Endothelial cell of hepatic sinusoid (primary cell): ENCODE measurements at regions not wholly inside any gene's neighbourhood (a gene's known extent, or its start where the extent isn't known, plus 50 kb on each side); places are given as distances from the start of the nearest gene placed in this dataset.

Experiments
- in situ Hi-C: cut with HindIII; loops from 2 replicates; pipeline ENCODE4 v1.10.0; 2017; ENCODE audit warnings: low sequenced_read_pairs

- in situ Hi-C loops: no loop called here
Observed at GRCh38 chr4:10336471-10336870, 120.8 kb downstream of the ZNF518B start.

- in situ Hi-C loops: no loop called here
Observed at GRCh38 chr4:10335050-10335449, 122.2 kb downstream of the ZNF518B start.

DNA sequence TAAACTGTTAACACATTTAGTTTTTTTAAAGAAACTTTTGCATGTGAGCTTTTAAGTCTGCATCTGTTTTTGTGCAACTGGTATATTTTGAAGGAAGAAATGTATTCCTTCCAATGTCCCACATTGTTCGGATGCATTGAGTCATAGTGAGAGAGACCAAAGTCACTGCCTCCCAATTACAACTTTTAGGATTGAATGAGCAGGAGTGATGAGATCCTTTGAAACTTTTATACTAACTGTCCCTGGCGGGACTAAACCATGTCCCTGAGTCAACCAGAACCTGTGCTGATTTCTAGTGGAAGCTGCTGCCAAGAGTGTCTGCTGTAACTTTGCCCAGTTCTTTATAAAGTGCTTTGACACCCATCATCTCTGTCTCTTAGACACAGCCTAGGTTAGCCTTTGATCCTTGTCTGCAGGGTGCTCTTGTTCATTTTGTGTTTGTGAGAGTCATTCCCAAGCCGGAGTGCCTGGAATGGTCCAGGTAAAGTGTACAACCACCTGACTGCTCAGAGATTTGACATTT lies 122.7 kb downstream of the ZNF518B start:
- in situ Hi-C loops: no loop called here

DNA sequence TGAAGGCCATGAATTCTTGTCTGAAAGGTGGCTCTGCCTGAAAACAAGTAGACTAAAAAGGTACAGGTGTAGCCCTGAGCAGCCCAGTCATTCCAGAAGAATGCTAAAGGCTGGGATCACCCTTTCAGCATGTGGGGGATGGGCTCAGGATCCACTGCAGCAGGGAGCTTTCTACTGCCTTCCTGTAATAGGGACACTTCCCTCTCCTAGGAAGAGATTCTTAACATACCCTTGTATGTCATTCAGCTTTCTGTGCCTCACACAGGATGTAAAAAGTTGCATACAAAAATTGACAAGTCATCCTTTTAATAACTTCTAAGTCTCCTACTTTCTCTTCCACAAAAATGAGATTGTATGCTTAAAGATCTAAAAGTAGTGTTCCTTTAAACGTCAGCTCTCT lies 123.3 kb downstream of the ZNF518B start:
- in situ Hi-C loops: no loop called here

GRCh38 chr4:10326075-10326474 lies 131.2 kb downstream of the ZNF518B start:
- in situ Hi-C loops: no loop called here

DNA sequence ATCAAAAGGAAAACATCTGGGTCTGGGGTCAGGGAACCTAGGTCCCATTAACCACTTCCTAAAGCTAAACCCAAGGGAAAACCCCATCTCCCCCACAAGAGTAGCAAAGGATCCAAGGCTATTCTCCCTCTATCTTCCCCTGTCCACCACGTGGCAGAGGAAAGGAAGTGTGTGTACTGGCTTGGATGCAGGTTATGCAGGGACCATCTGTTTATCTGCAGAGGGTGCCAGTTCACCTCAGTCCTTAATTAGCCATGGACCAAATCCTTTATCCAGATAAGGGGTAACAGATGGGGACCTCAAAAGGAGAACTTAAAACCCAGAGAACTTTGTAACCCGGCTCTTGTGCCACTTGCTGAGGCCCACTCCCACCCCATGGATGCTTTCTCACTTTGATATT lies 135.3 kb downstream of the ZNF518B start:
- in situ Hi-C loops: no loop called here

- in situ Hi-C loops: no loop called here
Observed at GRCh38 chr4:10320130-10320529, 137.1 kb downstream of the ZNF518B start.

DNA sequence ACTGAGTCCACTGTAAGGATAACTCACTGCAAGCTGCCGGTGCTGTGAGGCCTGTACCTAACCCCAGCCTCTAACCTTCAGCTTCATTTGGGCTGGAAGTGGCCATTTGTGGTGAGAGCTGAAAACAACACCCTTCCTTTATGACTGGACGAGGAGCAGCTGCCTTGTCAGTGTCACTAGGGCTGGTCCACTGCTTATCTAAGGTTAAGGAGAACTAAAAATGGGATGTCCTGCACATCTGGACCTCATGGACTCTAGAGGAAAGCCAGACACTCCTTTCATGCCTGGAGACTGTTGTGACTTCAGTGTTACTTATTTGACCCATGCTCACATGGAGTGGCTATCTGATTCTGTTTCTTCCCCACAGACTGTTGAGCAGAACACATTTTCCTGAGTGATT lies 139.9 kb downstream of the ZNF518B start:
- in situ Hi-C loops: no loop called here

DNA sequence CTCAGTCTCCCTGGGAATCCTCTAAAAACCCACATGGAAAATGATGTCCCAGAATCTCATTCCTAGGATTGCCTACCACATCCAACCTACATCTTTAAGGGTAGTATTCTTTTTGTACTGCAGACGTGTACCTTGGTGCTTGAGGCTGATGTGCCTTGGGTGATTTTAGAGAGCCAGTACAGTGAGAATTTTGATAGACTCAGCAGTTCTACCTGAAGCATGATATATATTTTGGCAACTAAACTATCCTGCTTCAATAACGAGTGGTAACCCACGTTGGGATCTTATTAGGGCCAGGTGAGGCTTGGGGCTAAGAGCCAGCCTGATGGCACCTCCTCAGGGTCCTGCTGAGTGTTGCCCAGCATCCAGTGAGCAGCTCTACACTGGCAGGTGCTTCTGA lies 140.4 kb downstream of the ZNF518B start:
- in situ Hi-C loops: no loop called here

- in situ Hi-C loops: no loop called here
Observed at GRCh38 chr4:10315638-10316037, 141.6 kb downstream of the ZNF518B start.

- in situ Hi-C loops: no loop called here
Observed at GRCh38 chr4:10312568-10312967, 144.7 kb downstream of the ZNF518B start.

DNA sequence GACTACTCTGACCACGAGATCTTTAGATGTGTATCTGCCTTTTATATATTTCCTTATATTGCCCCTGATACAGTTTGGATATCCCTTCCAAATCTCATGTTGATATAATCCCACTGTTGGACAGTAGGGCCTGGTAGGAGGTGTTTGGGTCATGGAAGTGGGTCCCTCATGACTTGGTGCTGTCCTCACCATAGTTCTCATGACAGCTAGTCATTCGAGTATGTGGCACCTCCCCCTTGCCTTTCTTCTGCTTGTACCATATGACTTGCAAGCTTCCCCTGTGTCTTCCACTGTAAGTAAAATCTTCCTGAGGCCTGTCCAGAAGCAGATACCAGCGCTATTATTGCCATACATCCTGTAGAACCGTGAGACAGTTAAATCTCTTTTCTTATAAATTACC lies 145.3 kb downstream of the ZNF518B start:
- in situ Hi-C loops: no loop called here

DNA sequence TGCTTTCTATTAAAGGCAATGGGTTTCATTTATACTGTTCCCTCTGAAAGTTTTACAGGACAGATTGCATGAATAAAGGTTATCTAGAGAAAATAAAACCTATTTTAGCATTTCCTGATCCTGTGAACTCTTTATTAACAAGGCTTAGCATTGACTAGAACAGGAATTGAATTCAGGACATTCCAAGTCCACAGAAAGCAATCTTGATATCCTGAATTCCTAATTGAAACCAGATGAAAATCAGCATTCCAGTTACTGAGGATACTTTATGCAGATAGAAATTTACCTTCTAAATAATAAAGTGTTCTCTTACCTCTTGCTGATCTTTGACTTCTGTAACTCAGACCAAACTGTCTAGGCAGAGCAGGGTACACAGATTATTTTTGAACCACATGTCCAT lies 151.4 kb downstream of the ZNF518B start:
- in situ Hi-C loops: no loop called here

DNA sequence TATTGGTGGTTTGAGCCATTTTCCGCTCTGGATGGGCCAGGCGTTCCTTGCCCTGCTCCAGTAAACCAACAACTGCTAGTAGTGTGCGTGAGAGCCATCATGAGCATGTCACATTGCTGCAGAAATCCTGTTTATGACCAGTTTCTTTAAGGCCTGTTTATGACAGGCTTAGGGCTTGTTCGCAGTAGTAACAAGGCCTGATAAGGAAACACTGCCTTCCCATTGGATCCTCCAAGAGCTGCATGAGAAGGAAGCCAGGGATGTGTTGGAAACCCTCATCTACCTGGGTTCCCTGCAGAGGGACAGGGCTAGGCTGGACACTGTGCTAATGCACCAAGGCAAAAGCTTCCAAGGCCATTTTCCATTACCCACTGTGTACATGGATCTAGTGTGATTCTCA lies 153.9 kb downstream of the ZNF518B start:
- in situ Hi-C loops: no loop called here

DNA sequence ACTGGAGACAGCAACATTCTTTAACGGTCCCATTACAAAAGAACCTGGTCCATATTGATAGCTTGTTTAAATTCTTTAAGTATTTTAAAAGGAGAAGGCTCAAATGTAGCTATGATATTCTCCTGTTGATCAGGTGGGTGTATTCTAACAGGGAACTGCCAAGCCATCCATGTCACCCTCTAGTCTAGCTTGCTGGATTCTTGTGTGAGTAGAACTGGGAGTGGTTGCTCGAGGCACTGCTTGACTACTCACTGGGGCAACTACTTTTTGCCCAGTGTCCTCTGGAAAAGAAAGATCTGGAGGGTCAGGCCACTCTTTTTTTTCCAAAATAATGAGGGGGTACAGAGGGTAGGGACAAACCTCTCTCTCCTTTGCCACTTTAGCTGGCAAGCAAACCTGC lies 155.1 kb downstream of the ZNF518B start:
- in situ Hi-C loops: no loop called here

- in situ Hi-C loops: no loop called here
Observed at GRCh38 chr4:10299601-10300000, 157.6 kb downstream of the ZNF518B start.

DNA sequence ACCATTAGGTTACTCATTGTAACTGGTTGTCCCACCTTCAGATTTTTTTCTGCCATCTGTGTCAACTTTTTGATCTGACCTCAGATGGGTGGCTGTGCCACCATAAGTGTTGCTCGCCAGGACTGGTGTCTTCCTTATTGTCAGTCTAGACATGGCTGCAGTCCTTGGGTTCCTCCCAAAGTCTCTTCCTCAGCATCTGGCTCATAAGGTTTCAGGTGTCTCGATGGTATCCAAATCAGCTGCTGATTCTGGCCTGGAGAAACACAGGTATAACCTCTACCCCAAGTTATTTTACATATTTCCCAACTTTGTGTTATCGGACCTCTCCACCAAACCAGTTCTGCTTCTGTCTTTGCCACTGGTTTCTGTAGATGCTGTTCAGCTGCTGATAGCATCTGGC lies 158.5 kb downstream of the ZNF518B start:
- in situ Hi-C loops: no loop called here

DNA sequence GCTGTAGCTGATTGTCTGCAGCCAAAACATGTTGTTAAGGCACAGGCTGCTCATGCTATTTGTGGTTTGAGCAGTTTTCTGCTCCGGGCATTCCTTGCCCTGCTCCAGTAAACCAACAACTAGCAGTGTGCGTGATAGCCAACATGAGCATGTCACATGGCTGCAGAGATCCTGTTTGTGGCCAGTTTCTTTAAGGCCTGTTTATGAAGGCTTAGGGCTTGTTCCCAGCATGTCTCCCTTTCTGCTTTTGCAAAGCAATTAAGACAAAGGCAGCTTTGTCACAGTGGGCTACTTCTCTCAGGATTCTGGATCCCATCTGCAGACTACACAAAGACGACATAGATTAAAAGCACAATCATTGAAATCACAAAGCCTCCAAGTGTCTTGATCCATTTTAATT lies 160.5 kb downstream of the ZNF518B start:
- in situ Hi-C loops: no loop called here

- in situ Hi-C loops: no loop called here
Observed at GRCh38 chr4:10295301-10295700, 161.9 kb downstream of the ZNF518B start.

- in situ Hi-C loops: no loop called here
Observed at GRCh38 chr4:10289538-10289906, 167.7 kb downstream of the ZNF518B start.

DNA sequence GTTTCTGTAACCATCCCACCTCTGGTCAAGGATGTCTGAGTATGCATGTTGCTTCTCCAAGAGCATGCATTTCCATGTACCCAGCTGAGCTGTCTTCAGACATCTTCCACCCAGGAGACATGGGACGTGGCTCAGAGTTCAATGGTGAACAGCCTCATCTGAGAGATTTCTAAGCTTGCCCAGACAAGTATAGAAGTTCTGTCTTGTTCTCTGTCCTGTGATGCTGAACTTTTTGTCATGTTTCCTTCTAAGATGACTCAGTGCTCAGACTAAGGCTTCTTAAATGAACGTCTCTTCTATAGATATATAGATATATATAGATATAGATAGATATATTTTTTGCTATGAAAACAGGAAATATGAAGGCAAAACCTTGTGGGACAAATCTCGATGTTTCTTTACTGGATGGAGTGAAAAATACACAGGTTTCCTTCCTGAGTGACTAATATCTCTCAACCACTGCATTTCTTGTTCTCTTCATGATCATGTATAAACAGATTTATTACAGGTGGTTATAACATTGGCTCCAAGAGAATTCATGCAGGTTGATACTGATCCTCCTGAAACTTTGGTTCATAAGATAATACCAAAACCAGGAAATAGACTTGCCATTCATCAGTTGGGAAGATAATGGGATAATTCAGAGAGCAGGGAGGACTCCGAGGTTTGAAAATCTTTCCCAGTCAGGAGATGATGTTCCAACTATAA lies 168.2 kb downstream of the ZNF518B start:
- in situ Hi-C loops: no loop called here

DNA sequence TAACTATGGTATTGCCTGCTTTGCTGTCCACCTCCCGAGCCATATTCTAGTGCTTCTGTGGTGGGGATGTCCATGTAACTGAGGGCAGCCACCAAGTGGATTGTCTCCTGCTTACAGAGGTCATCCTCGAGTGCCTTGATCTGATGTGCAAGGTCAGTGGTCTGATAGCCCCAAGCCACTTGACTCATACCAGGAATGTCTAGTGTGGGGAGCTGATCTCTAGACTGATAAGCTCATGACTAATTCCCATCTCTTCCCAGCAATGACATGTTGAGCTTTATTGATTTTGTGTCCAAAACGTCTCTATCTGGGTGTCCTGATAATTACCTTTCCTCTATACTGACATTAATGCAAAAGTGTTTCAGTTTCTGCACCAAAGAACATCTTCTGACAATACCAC lies 168.4 kb upstream of the WDR1 start:
- in situ Hi-C loops: no loop called here

DNA sequence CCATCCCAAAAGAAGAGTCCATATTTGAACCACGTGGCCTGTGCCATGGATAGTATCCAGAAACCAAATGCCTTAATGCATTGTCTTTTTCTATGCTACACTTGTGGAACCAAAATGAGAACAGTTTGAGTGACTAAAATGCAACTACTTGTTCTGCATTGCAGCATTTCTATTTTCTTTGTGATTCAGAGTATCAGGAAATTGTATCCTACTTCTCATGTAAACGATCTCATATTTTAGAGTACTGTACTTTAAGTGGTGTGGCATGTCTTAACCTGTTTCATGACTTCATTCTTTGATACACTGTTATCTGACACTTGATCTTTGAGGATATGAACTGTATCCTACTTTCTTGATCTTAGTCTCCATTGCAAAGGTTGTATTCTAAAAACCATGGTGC lies 167.2 kb upstream of the WDR1 start:
- in situ Hi-C loops: no loop called here
